ENCODE measurements at regions not wholly inside any gene's neighbourhood (a gene's known extent, or its start where the extent isn't known, plus 50 kb on each side); places are given as distances from the start of the nearest gene placed in this dataset.

DNA sequence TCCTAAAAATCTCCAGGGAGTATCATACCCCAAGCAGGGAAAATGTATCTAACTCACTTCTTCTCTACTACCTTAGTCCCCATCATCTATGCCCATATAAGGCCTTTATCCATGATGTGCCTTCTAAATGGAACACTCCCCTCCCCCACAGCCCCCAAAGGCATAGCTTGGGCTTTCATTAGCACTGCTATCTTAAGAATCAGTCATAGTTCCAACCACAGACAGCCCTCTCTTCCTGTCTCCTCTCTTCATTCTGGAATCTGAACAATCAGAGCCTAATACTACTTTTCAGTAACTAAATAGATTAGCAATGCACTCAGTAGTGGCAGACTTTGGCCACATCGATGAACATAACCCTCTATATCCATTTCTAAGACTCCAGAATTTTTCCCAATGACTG lies 313.2 kb upstream of the DKK2 start:
- TF ChIP-seq KDM1A (IDR thresholded peaks at IDR 0.05) (no peak), TBL1XR1 (IDR thresholded peaks at IDR 0.05; ENCODE audit: low read length in 2 of 2) (no peak), EGR1 (conservative IDR thresholded peaks at IDR 0.05) (no peak), ZNF311 (CRISPR knock-in tag; IDR thresholded peaks at IDR 0.05) (no peak), ZNF644 (tag; IDR thresholded peaks at IDR 0.05; ENCODE audit: low read depth) (no peak), CHCHD3 (CRISPR knock-in tag; IDR thresholded peaks at IDR 0.05) (no peak), ADNP (tag; IDR thresholded peaks at IDR 0.05) (no peak), ZNF76 (CRISPR knock-in tag; IDR thresholded peaks at IDR 0.05; ENCODE audit: borderline replicate concordance) (no peak), CTCF (IDR thresholded peaks at IDR 0.05 in 2 of 3, conservative IDR thresholded peaks at IDR 0.05 in 1 of 3; ENCODE audit: insufficient read depth in 2 of 3, low read depth in 1 of 3, low read length in 3 of 3) (no peak), PREB (CRISPR knock-in tag; IDR thresholded peaks at IDR 0.05) (no peak), PHF8 (IDR thresholded peaks at IDR 0.05; ENCODE audit: borderline replicate concordance, low read length) (no peak), ZBTB34 (CRISPR knock-in tag; IDR thresholded peaks at IDR 0.05) (no peak), SP1 (CRISPR knock-in tag; IDR thresholded peaks at IDR 0.05) (no peak), POLR2A (conservative IDR thresholded peaks at IDR 0.05) (no peak)

Data from K562 (cell line).